A549 (cell line): ENCODE measurements at regions not wholly inside any gene's neighbourhood (a gene's known extent, or its start where the extent isn't known, plus 50 kb on each side); places are given as distances from the start of the nearest gene placed in this dataset.

Source experiments
- ATAC-seq, 2 experiments: fragments of 200-7000 bp in 1 of 2; fragments of >200 bp in 1 of 2; cut with Nextera tagmentation in 1 of 2; cut with Tn5 transposase in 1 of 2; 3 replicates each; pipeline versions ENCODE4 v1.8.0 to v1.9.1; 2018 to 2020; ENCODE audit warnings: mild to moderate bottlenecking in 1 of 2, moderate library complexity in 1 of 2
- CTCF ChIA-PET: fragments of 300-600 bp; sonication (Branson Sonifier 250); formaldehyde crosslinking; extraction: SDS; loops from one replicate; lab custom pipeline; 2021; ENCODE audit warnings: antibody characterized with exemption, inconsistent platforms; lab: Yijun Ruan, JAX
- POLR2A ChIA-PET: fragments of 350-600 bp; formaldehyde crosslinking; extraction: SDS; loops from one replicate; lab custom pipeline; 2021; ENCODE audit warnings: antibody characterized with exemption, inconsistent platforms; lab: Yijun Ruan, JAX
- DNase-seq, 2 experiments: peaks; one replicate each; pipeline versions ENCODE4 v3.0.0 to v3.0.0-alpha.2; 2011 to 2016; ENCODE audit warnings: low read depth in 1 of 2, low spot score in 1 of 2
- FAIRE-seq: peaks from 2 replicates; lab custom pipeline; 2011; peaks lifted over from hg19 to GRCh38; lab: Jason Lieb, UNC
- H3K27ac ChIP-seq, 2 experiments: fragments of >200 bp; sonication (Bioruptor Twin); formaldehyde crosslinking; 3 replicates each; pipeline ENCODE4 v1.5.1; 2016 to 2017
- H3K4me1 ChIP-seq: fragments of >200 bp; sonication (Bioruptor Twin); formaldehyde crosslinking; 3 replicates; pipeline ENCODE4 v1.6.1; 2016
- H3K4me2 ChIP-seq: fragments of >200 bp; sonication (Bioruptor Twin); formaldehyde crosslinking; 3 replicates; pipeline ENCODE4 v1.6.1; 2016
- H3K4me3 ChIP-seq: fragments of >200 bp; sonication (Bioruptor Twin); formaldehyde crosslinking; 3 replicates; pipeline ENCODE4 v1.5.1; 2016
- H3K9me3 ChIP-seq: fragments of >200 bp; sonication (Bioruptor Twin); formaldehyde crosslinking; 3 replicates; pipeline ENCODE4 v1.6.1; 2016
- ATOH8 ChIP-seq: fragments of 250-450 bp; sonication (Bioruptor Pico); IDR thresholded peaks from 2 replicates; pipeline ENCODE4 v1.5.0; 2020; ENCODE audit warnings: low read depth, mild to moderate bottlenecking, moderate library complexity
- BHLHE40 ChIP-seq: IDR thresholded peaks from 2 replicates; pipeline ENCODE4 v1.6.1; 2012; ENCODE audit warnings: low read depth, low read length, inconsistent platforms
- CBX8 ChIP-seq: fragments of 200-600 bp; sonication (generic); IDR thresholded peaks from 2 replicates; pipeline ENCODE4 v1.6.1; 2016
- CHD4 ChIP-seq: fragments of 200-600 bp; sonication (generic); IDR thresholded peaks from 2 replicates; pipeline ENCODE4 v1.6.1; 2016; ENCODE audit warnings: antibody characterized with exemption, mild to moderate bottlenecking, borderline replicate concordance
- CTCF ChIP-seq: fragments of >200 bp; sonication (Bioruptor Twin); formaldehyde crosslinking; IDR thresholded peaks from 3 replicates; pipeline ENCODE4 v1.5.1; 2016
- E2F6 ChIP-seq: IDR thresholded peaks from 2 replicates; pipeline ENCODE4 v1.6.1; 2012; ENCODE audit warnings: low read depth, borderline replicate concordance
- EHF ChIP-seq: fragments of 250-450 bp; sonication (Bioruptor Pico); IDR thresholded peaks from 2 replicates; pipeline ENCODE4 v1.5.0; 2020; ENCODE audit warnings: mild to moderate bottlenecking
- EHMT2 ChIP-seq: fragments of 200-600 bp; sonication (generic); IDR thresholded peaks from 2 replicates; pipeline ENCODE4 v1.6.1; 2016; ENCODE audit warnings: antibody characterized with exemption, low read depth, mild to moderate bottlenecking, moderate library complexity
- ELK1 ChIP-seq: fragments of 150-350 bp; IDR thresholded peaks from 2 replicates; pipeline ENCODE4 v1.6.1; 2014; ENCODE audit warnings: low read depth, mild to moderate bottlenecking, low read length
- ESRRA ChIP-seq: fragments of 150-350 bp; IDR thresholded peaks from 2 replicates; pipeline ENCODE4 v1.6.1; 2014; ENCODE audit warnings: mild to moderate bottlenecking, low read length, borderline replicate concordance
- HOXA7 ChIP-seq: fragments of 250-450 bp; sonication (Bioruptor Pico); IDR thresholded peaks from 2 replicates; pipeline ENCODE4 v1.5.0; 2020; ENCODE audit warnings: mild to moderate bottlenecking, moderate library complexity
- HOXB13 ChIP-seq: fragments of 250-450 bp; sonication (Bioruptor Pico); IDR thresholded peaks from 2 replicates; pipeline ENCODE4 v1.5.0; 2020; ENCODE audit warnings: low read depth, mild to moderate bottlenecking, moderate library complexity
- KDM1A ChIP-seq: fragments of 200-600 bp; sonication (generic); IDR thresholded peaks from 2 replicates; pipeline ENCODE4 v1.6.1; 2016; ENCODE audit warnings: low read depth, mild to moderate bottlenecking
- KDM5A ChIP-seq: fragments of 200-600 bp; sonication (generic); IDR thresholded peaks from 2 replicates; pipeline ENCODE4 v1.6.1; 2016; ENCODE audit warnings: antibody characterized with exemption, mild to moderate bottlenecking
- MAX ChIP-seq: IDR thresholded peaks from 2 replicates; pipeline ENCODE4 v1.6.1; 2012
- MYC ChIP-seq: IDR thresholded peaks from 2 replicates; pipeline ENCODE4 v1.6.1; 2012; ENCODE audit warnings: mild to moderate bottlenecking, inconsistent platforms, low read length, improper control_type of control experiment, borderline replicate concordance
- NR3C1 ChIP-seq: fragments of >200 bp; sonication (Bioruptor Twin); formaldehyde crosslinking; IDR thresholded peaks from 3 replicates; pipeline ENCODE4 v1.6.1; 2017
- PBX3 ChIP-seq: IDR thresholded peaks from 2 replicates; pipeline ENCODE4 v1.6.1; 2012
- PHF8 ChIP-seq: fragments of 200-600 bp; sonication (generic); IDR thresholded peaks from 2 replicates; pipeline ENCODE4 v1.6.1; 2016; ENCODE audit warnings: low read depth, mild to moderate bottlenecking, antibody characterized with exemption, moderate library complexity, borderline replicate concordance
- RARB ChIP-seq: fragments of 250-450 bp; sonication (Bioruptor Pico); IDR thresholded peaks from 2 replicates; pipeline ENCODE4 v1.8.0; 2021; ENCODE audit warnings: mild to moderate bottlenecking, moderate library complexity
- RCOR1 ChIP-seq: fragments of 150-350 bp; IDR thresholded peaks from 2 replicates; pipeline ENCODE4 v1.6.1; 2014; ENCODE audit warnings: antibody characterized with exemption, low read length, low read depth
- RFX5 ChIP-seq: fragments of 450-650 bp; IDR thresholded peaks from 2 replicates; pipeline ENCODE4 v1.7.1; 2014; ENCODE audit warnings: antibody characterized with exemption, mild to moderate bottlenecking, moderate library complexity
- WGBS: methylation state at CpG from one replicate; pipeline ENCODE4 v1.1.6; 2017; ENCODE audit errors: missing lambda C conversion rate; 5-methylcytosine and 5-hydroxymethylcytosine counted together

- 13% methylated on average over 4 of the region's 7 CpGs for WGBS
- ChIA-PET CTCF (no interaction called here), POLR2A (no interaction called here)
- H3K27ac ChIP-seq: no peak overlapping the region
- TF ChIP-seq RCOR1 (no peak), KDM5A (no peak), ATOH8 (no peak), EHF (CRISPR knock-in tag) (no peak), RFX5 (no peak), MAX (no peak), NR3C1 (no peak), KDM1A (no peak), PBX3 (no peak), PHF8 (no peak), ESRRA (no peak), CTCF (no peak), HOXA7 (no peak), ELK1 (no peak), BHLHE40 (no peak), E2F6 (no peak), EHMT2 (no peak), CHD4 (no peak), HOXB13 (no peak)
- FAIRE-seq (no peak), DNase-seq (no peak), ATAC-seq (no peak)
- no peaks in the 10 kb centered on the region for H3K4me1 ChIP-seq
- no peaks in the 10 kb centered on the region for H3K9me3 ChIP-seq
- no peak overlapping the region for H3K4me3 ChIP-seq
- H3K4me2 ChIP-seq: no peak overlapping the region
These were observed 249.2 kb upstream of the C1orf174 start for GRCh38 chr1:4149281-4149680.

- Histone ChIP-seq H3K4me2 (no peak overlapping the region), H3K4me3 (no peak overlapping the region), H3K27ac (no peak overlapping the region), H3K4me1 (no peaks in the 10 kb centered on the region), H3K9me3 (no peaks in the 10 kb centered on the region)
- TF ChIP-seq MYC (no peak), CBX8 (no peak), RARB (CRISPR knock-in tag) (no peak)
- DNase-seq (no peak), ATAC-seq (no peak; a peak in 1 of 6 replicates), FAIRE-seq (no peak)
- CTCF ChIA-PET: no interaction called here
- WGBS: 55% methylated on average over 10 of the region's 10 CpGs
- POLR2A ChIA-PET: no interaction called here
These were observed 249.8 kb upstream of the C1orf174 start for GRCh38 chr1:4149831-4150230.
